Activated naive CD4-positive, alpha-beta T cell treated with anti-CD3 and anti-CD28 coated beads, Interleukin-2, amount 10 ng/mL, durations not matched to agents 7 days and 5 days (primary cell): ENCODE measurements at regions not wholly inside any gene's neighbourhood (a gene's known extent, or its start where the extent isn't known, plus 50 kb on each side); places are given as distances from the start of the nearest gene placed in this dataset.

Experiments used
- CTCF ChIA-PET: fragments of 350-600 bp; sonication (Branson Sonifier 250); formaldehyde crosslinking; loops from one replicate; lab custom pipeline; 2021; ENCODE audit warnings: antibody characterized with exemption; lab: Charles Lee
- DNase-seq: peaks from one replicate; pipeline ENCODE4 v3.0.0-alpha.2; 2020
- H3K27ac Mint-ChIP-seq: one replicate; pipeline ENCODE4 v1.8.0; 2021; ENCODE audit warnings: mild to moderate bottlenecking, moderate library complexity, mixed read lengths
- H3K27me3 Mint-ChIP-seq: one replicate; pipeline ENCODE4 v1.8.0; 2021; ENCODE audit warnings: mild to moderate bottlenecking, mixed read lengths
- H3K36me3 Mint-ChIP-seq: one replicate; pipeline ENCODE4 v1.8.0; 2021; ENCODE audit warnings: mixed read lengths
- H3K4me1 Mint-ChIP-seq: one replicate; pipeline ENCODE4 v1.8.0; 2021; ENCODE audit warnings: mixed read lengths
- H3K4me3 Mint-ChIP-seq: one replicate; pipeline ENCODE4 v1.8.0; 2021; ENCODE audit warnings: mild to moderate bottlenecking, moderate library complexity, mixed read lengths
- H3K9me3 Mint-ChIP-seq: one replicate; pipeline ENCODE4 v1.8.0; 2021; ENCODE audit warnings: mixed read lengths

GRCh38 chr1:36654586-36654985, 171.9 kb upstream of the CSF3R start:
- Mint-ChIP-seq H3K27ac (no peak overlapping the region), H3K36me3 (no peaks in the 10 kb centered on the region), H3K4me3 (no peak overlapping the region), H3K4me1 (peaks cover 2% of the 10 kb centered on the region), H3K9me3 (no peaks in the 10 kb centered on the region), H3K27me3 (peaks cover 53% of the 10 kb centered on the region)
- no peak for DNase-seq
- CTCF ChIA-PET = no interaction called here

- H3K27me3 Mint-ChIP-seq = peaks cover 48% of the 10 kb centered on the region
- DNase-seq = peak; percentile 3
- no peaks in the 10 kb centered on the region for H3K36me3 Mint-ChIP-seq
- no peaks in the 10 kb centered on the region for H3K9me3 Mint-ChIP-seq
- no peak overlapping the region for H3K4me3 Mint-ChIP-seq
- peaks cover 2% of the 10 kb centered on the region for H3K4me1 Mint-ChIP-seq
- no peak overlapping the region for H3K27ac Mint-ChIP-seq
- CTCF ChIA-PET = no interaction called here
Measured at GRCh38 chr1:36653850-36654249, 171.1 kb upstream of the CSF3R start.

GRCh38 chr1:36652586-36652985, 169.9 kb upstream of the CSF3R start:
- peak; percentile 8 for DNase-seq
- Mint-ChIP-seq H3K9me3 (no peaks in the 10 kb centered on the region), H3K4me3 (no peak overlapping the region), H3K27ac (no peak overlapping the region), H3K36me3 (no peaks in the 10 kb centered on the region), H3K27me3 (peaks cover 46% of the 10 kb centered on the region), H3K4me1 (peaks cover 2% of the 10 kb centered on the region)
- CTCF ChIA-PET = no interaction called here

- no peaks in the 10 kb centered on the region for H3K9me3 Mint-ChIP-seq
- H3K27ac Mint-ChIP-seq = no peak overlapping the region
- peaks cover 2% of the 10 kb centered on the region for H3K4me1 Mint-ChIP-seq
- no peaks in the 10 kb centered on the region for H3K36me3 Mint-ChIP-seq
- no peak overlapping the region for H3K4me3 Mint-ChIP-seq
- peaks cover 42% of the 10 kb centered on the region for H3K27me3 Mint-ChIP-seq
- CTCF ChIA-PET = interaction anchor here (0.8 to 1.6 kb wide), 3 partner anchors 8 to 172 kb away, joined by 3 to 6 read pairs (median 3); no protein-coding TSS in a partner anchor
- peak; percentile 11 for DNase-seq
Measured at GRCh38 chr1:36652011-36652410, 169.3 kb upstream of the CSF3R start.

DNA sequence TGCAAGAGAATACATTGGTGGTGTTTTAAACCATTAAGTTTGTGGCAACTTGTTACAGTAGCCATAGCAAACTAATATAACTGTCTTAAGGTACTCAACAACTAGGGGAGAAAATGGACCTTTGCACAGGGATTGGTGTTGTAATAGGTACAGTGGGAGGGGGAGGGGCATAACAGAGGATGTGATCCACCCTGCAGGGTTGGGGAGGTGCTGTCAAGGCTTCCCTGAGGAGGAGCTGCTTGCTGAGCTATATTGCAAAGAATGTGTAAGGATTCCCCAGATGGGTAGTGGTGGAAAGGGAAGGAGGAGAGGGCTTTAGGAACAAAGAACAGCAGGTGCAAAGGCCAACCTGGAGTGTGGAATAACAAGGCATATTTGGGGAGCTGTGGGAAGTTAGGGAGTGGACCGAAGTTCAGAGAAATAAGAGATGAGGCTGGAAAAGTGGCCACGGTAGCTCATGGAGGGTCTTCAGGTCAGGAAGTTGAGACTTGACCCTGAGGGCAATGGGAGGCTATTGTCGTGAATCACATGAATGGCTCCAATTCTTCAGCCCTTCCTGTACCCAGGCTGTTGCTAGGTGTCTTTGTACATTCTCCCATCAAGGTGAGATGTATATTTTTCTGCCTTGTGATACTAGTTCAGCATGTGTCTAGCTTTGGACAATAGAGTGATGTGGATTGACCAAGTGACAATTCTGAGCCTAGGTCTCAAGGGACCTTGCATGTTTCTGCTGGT, 168.6 kb upstream of the CSF3R start:
- H3K9me3 Mint-ChIP-seq = no peaks in the 10 kb centered on the region
- no peak overlapping the region for H3K4me3 Mint-ChIP-seq
- no peak overlapping the region for H3K27ac Mint-ChIP-seq
- no peak for DNase-seq
- peaks cover 2% of the 10 kb centered on the region for H3K4me1 Mint-ChIP-seq
- H3K36me3 Mint-ChIP-seq = no peaks in the 10 kb centered on the region
- CTCF ChIA-PET = interaction anchor here (0.8 to 2.4 kb wide), 4 partner anchors 8 to 172 kb away, joined by 3 to 10 read pairs (median 4); no protein-coding TSS in a partner anchor
- H3K27me3 Mint-ChIP-seq = peaks cover 42% of the 10 kb centered on the region

- Mint-ChIP-seq H3K27me3 (peaks cover 33% of the 10 kb centered on the region), H3K9me3 (no peaks in the 10 kb centered on the region), H3K27ac (no peak overlapping the region), H3K36me3 (no peaks in the 10 kb centered on the region), H3K4me1 (peaks cover 2% of the 10 kb centered on the region), H3K4me3 (no peak overlapping the region)
- peak; percentile 78 for DNase-seq
- CTCF ChIA-PET = interaction anchor here (0.5 to 2.4 kb wide), 7 partner anchors 9 to 137 kb away, joined by 3 to 10 read pairs (median 4); no protein-coding TSS in a partner anchor
Measured at GRCh38 chr1:36650200-36651065, 167.7 kb upstream of the CSF3R start.

GRCh38 chr1:36645867-36646266, 163.2 kb upstream of the CSF3R start:
- Mint-ChIP-seq H3K9me3 (no peaks in the 10 kb centered on the region), H3K36me3 (no peaks in the 10 kb centered on the region), H3K27ac (no peak overlapping the region), H3K27me3 (peaks cover 22% of the 10 kb centered on the region), H3K4me1 (peaks cover 2% of the 10 kb centered on the region), H3K4me3 (no peak overlapping the region)
- DNase-seq = no peak
- CTCF ChIA-PET = no interaction called here

GRCh38 chr1:36644556-36644955, 161.8 kb upstream of the CSF3R start:
- H3K9me3 Mint-ChIP-seq = no peaks in the 10 kb centered on the region
- H3K4me3 Mint-ChIP-seq = no peak overlapping the region
- no peaks in the 10 kb centered on the region for H3K36me3 Mint-ChIP-seq

DNA sequence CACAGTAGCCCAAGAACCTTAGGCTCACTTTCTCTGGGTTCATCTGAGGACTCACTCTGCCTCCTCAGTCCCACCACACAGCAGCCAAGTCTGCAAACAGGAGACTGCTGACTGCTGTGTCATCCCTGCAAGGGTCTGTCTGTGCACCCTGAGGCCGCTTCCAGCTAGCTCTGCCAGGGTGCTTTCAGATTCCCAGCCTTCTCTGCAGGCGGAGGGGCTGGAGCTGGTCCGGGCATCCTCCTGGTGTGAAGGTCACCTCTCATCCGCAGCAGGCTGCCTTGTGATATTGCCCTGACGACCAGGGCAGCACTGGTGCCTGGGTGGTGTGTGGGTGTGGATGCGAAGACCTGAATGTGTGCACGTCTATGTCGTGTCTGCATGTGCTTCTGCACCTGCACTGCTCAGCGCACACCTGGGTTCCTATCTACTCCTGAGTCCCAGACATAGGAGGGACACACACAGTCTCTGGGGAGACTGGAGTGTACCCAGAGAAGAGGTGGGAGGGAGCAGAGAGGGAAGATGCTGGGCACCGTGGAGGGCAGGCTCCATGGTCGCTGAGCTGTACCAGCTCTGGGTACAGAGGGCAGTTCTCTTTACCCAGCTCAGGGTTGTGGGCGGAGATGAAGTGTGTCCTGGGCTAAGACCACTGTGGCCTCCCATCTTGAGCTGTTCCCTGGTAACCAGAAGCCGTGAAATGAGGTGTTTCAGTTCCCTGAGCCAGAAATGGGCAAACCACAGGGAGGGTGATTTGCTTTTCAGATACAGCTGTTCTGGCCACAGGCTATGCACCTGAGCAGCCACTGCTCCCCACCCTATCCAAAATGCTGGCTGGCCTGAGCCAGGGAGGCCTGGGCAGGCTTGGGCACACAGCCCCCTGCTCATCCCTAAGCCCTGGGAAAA, 160.9 kb upstream of the CSF3R start:
- H3K27ac Mint-ChIP-seq = no peak overlapping the region
- no peak for DNase-seq
- H3K9me3 Mint-ChIP-seq = no peaks in the 10 kb centered on the region
- H3K4me1 Mint-ChIP-seq = no peaks in the 10 kb centered on the region
- peaks cover 14% of the 10 kb centered on the region for H3K27me3 Mint-ChIP-seq
- no peaks in the 10 kb centered on the region for H3K36me3 Mint-ChIP-seq
- no peak overlapping the region for H3K4me3 Mint-ChIP-seq
- CTCF ChIA-PET = no interaction called here

More at GRCh38 chr1:36644556-36644955, 161.8 kb upstream of the CSF3R start:
- DNase-seq = no peak
- peaks cover 14% of the 10 kb centered on the region for H3K27me3 Mint-ChIP-seq
- H3K27ac Mint-ChIP-seq = no peak overlapping the region
- no peaks in the 10 kb centered on the region for H3K4me1 Mint-ChIP-seq
- CTCF ChIA-PET = no interaction called here

GRCh38 chr1:36642802-36643201, 160.1 kb upstream of the CSF3R start:
- no peak for DNase-seq
- Mint-ChIP-seq H3K27ac (no peak overlapping the region), H3K27me3 (peaks cover 14% of the 10 kb centered on the region), H3K36me3 (no peaks in the 10 kb centered on the region), H3K4me3 (no peak overlapping the region), H3K4me1 (no peaks in the 10 kb centered on the region), H3K9me3 (no peaks in the 10 kb centered on the region)
- CTCF ChIA-PET = no interaction called here

DNA sequence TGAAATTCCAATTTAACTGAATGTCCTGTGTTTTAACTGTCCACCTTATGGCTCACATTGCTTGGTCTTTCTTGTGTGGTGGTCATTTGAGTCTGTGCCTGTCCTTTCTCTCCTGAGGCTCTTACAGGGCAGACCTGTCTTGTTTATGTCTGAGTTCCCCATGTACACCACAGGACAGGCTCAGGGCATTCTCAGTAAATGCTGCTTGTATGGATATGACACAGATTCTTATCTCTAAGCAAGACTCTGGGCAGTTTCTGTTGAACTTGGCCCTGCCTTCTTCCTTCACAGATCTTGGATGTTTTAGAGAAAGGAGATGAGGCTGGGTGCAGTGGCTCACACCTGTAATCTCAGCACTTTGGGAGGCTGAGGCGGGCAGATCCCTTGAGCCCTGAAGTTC, 159.1 kb upstream of the CSF3R start:
- no peaks in the 10 kb centered on the region for H3K4me1 Mint-ChIP-seq
- no peaks in the 10 kb centered on the region for H3K36me3 Mint-ChIP-seq
- DNase-seq = no peak
- H3K27ac Mint-ChIP-seq = no peak overlapping the region
- no peak overlapping the region for H3K4me3 Mint-ChIP-seq
- H3K27me3 Mint-ChIP-seq = peaks cover 18% of the 10 kb centered on the region
- CTCF ChIA-PET = no interaction called here
- no peaks in the 10 kb centered on the region for H3K9me3 Mint-ChIP-seq

GRCh38 chr1:36639461-36639860, 156.7 kb upstream of the CSF3R start:
- no peaks in the 10 kb centered on the region for H3K36me3 Mint-ChIP-seq
- no peaks in the 10 kb centered on the region for H3K9me3 Mint-ChIP-seq
- H3K27ac Mint-ChIP-seq = no peak overlapping the region
- H3K27me3 Mint-ChIP-seq = peaks cover 16% of the 10 kb centered on the region
- H3K4me1 Mint-ChIP-seq = no peaks in the 10 kb centered on the region
- CTCF ChIA-PET = interaction anchor here (0.9 to 1.6 kb wide), 2 partner anchors 10 to 123 kb away, joined by 3 to 4 read pairs; no protein-coding TSS in a partner anchor
- H3K4me3 Mint-ChIP-seq = no peak overlapping the region
- no peak for DNase-seq

GRCh38 chr1:36638268-36638667, 155.6 kb upstream of the CSF3R start:
- Mint-ChIP-seq H3K4me3 (no peak overlapping the region), H3K36me3 (no peaks in the 10 kb centered on the region), H3K4me1 (no peaks in the 10 kb centered on the region), H3K9me3 (no peaks in the 10 kb centered on the region), H3K27me3 (peaks cover 14% of the 10 kb centered on the region), H3K27ac (no peak overlapping the region)
- CTCF ChIA-PET = no interaction called here
- no peak for DNase-seq

DNA sequence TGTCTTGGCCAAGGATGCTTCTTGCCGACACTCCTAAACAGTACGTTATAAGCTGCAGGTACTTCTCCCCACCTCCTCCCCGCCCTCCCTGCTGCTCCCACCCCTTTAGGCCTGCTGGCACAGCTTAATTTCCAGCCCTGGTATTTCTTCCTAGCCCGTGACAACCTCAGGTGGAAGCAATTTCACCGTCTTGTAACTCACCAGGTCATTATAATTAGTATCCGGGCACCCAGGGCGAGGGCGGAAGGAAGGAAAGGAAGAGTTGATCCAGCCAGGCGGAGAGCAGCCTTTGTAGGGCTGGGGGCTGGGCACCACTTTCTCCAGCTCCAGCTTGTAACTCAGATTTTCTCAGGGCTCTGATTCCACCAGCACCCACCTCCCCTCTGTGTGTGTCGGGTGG, 153.5 kb upstream of the CSF3R start:
- Mint-ChIP-seq H3K27me3 (peaks cover 11% of the 10 kb centered on the region), H3K4me3 (no peak overlapping the region), H3K9me3 (no peaks in the 10 kb centered on the region), H3K27ac (no peak overlapping the region), H3K36me3 (no peaks in the 10 kb centered on the region), H3K4me1 (no peaks in the 10 kb centered on the region)
- CTCF ChIA-PET = no interaction called here
- DNase-seq = no peak
